K562 (cell line): ENCODE measurements at regions not wholly inside any gene's neighbourhood (a gene's known extent, or its start where the extent isn't known, plus 50 kb on each side); places are given as distances from the start of the nearest gene placed in this dataset.

ENCODE experiments used
- ATAC-seq: fragments of 200-7000 bp; cut with Tn5 transposase; 3 replicates; pipeline ENCODE4 v1.9.1; 2020; ENCODE audit warnings: moderate library complexity
- BruUV-seq: library from RNA; stranded (reverse); fragments of 400-500 nt; replicated peaks from 2 replicates; lab custom pipeline; 2021; lab: Mats Ljungman, UMichigan
- CTCF ChIA-PET: fragments of 300-600 bp; formaldehyde crosslinking; extraction: SDS; loops from one replicate; lab custom pipeline; 2021; ENCODE audit warnings: low intra/inter-chr PET ratio; lab: Yijun Ruan, JAX
- POLR2A ChIA-PET: fragments of 300-600, 350-650 bp; sonication (Branson Sonifier 250); formaldehyde crosslinking; extraction: SDS; loops from one replicate; lab custom pipeline; 2021; ENCODE audit warnings: antibody characterized with exemption, inconsistent platforms; lab: Yijun Ruan, JAX
- DNase-seq, 4 experiments: peaks; one replicate each; pipeline versions ENCODE4 v3.0.0 to v3.0.0-alpha.2; 2011 to 2018; ENCODE audit warnings: low spot score in 3 of 4, mixed read lengths in 3 of 4; ENCODE audit errors: extremely low read depth in 1 of 4
- FAIRE-seq: peaks from 2 replicates; lab custom pipeline; 2011; peaks lifted over from hg19 to GRCh38; lab: Jason Lieb, UNC
- H2AFZ ChIP-seq: 2 replicates; pipeline ENCODE4 v1.6.0; 2011; ENCODE audit warnings: low read depth, low read length, control low read depth, inconsistent platforms
- H3K27ac ChIP-seq: fragments of 200-600 bp; 3 replicates; pipeline ENCODE4 v1.8.0; 2011; ENCODE audit warnings: low read depth, mild to moderate bottlenecking, control low read depth, inconsistent platforms, low read length, moderate library complexity, mixed read lengths; ENCODE audit errors: extremely low read depth
- H3K27me3 ChIP-seq, 2 experiments: fragments of 300-600 bp in 1 of 2; 2 replicates in 1 of 2; 3 replicates in 1 of 2; pipeline versions ENCODE4 v1.6.0 to v1.8.0; 2011; ENCODE audit warnings: inconsistent platforms in 2 of 2, low read length in 2 of 2, mild to moderate bottlenecking in 1 of 2, mixed read lengths in 1 of 2, moderate library complexity in 1 of 2; ENCODE audit not compliant: control insufficient read depth in 2 of 2, insufficient read depth in 2 of 2
- H3K36me3 ChIP-seq: fragments of 300-600 bp; 3 replicates; pipeline ENCODE4 v1.8.0; 2011; ENCODE audit warnings: mild to moderate bottlenecking, low read length, inconsistent platforms; ENCODE audit not compliant: control insufficient read depth, insufficient read depth
- H3K4me1 ChIP-seq, 2 experiments: fragments of 200-600 bp in 1 of 2; replicated peaks in 1 of 2; 2 replicates in 1 of 2; 3 replicates in 1 of 2; pipeline versions ENCODE4 v1.5.1 to v1.8.0; 2011; ENCODE audit warnings: inconsistent platforms in 2 of 2, low read length in 2 of 2, mild to moderate bottlenecking in 1 of 2, mixed read lengths in 1 of 2, moderate library complexity in 1 of 2; ENCODE audit not compliant: control insufficient read depth in 2 of 2, insufficient read depth in 2 of 2
- H3K4me2 ChIP-seq: 2 replicates; pipeline ENCODE4 v1.6.1; 2011; ENCODE audit warnings: low read length, control low read depth, inconsistent platforms, mixed read lengths; ENCODE audit not compliant: insufficient read depth
- H3K4me3 ChIP-seq: fragments of 200-600 bp; sonication (generic), shearing (Covaris generic); 2 replicates; pipeline ENCODE4 v1.5.1; 2016; ENCODE audit warnings: control low read depth, inconsistent platforms
- H3K79me2 ChIP-seq: fragments of 200-600 bp; 3 replicates; pipeline ENCODE4 v1.8.0; 2011; ENCODE audit warnings: low read length, inconsistent platforms; ENCODE audit not compliant: control insufficient read depth, insufficient read depth
- H3K9ac ChIP-seq, 2 experiments: 2 replicates each; pipeline versions ENCODE4 v1.6.0 to v1.6.1; 2011; ENCODE audit warnings: low read depth in 2 of 2, low read length in 2 of 2, control low read depth in 1 of 2, inconsistent platforms in 1 of 2, mild to moderate bottlenecking in 1 of 2, mixed read lengths in 1 of 2; ENCODE audit not compliant: insufficient read depth in 1 of 2
- H3K9me1 ChIP-seq: one replicate; pipeline ENCODE4 v1.6.0; 2011; ENCODE audit warnings: inconsistent platforms, mild to moderate bottlenecking, low read length, moderate library complexity; ENCODE audit not compliant: control insufficient read depth, insufficient read depth
- H3K9me3 ChIP-seq: replicated peaks from 2 replicates; pipeline ENCODE4 v1.5.1; 2011; ENCODE audit warnings: low read depth, low read length, inconsistent platforms; ENCODE audit not compliant: control insufficient read depth, insufficient read depth
- H4K20me1 ChIP-seq: replicated peaks from 2 replicates; pipeline ENCODE4 v1.6.1; 2011; ENCODE audit warnings: low read length, inconsistent platforms, mixed read lengths; ENCODE audit not compliant: control insufficient read depth, insufficient read depth
- ATF7 ChIP-seq: fragments of 450-650 bp; IDR thresholded peaks from 2 replicates; pipeline ENCODE4 v1.7.1; 2014; ENCODE audit warnings: mild to moderate bottlenecking, moderate library complexity
- CREB1 ChIP-seq, 2 experiments: sonication (generic) in 1 of 2; formaldehyde crosslinking in 1 of 2; IDR thresholded peaks; 2 replicates each; pipeline versions ENCODE4 v1.6.1 to v1.8.0; 2012 to 2022; ENCODE audit warnings: inconsistent platforms in 1 of 2, mild to moderate bottlenecking in 1 of 2, missing genetic modification reagents in 1 of 2, moderate library complexity in 1 of 2
- CTCF ChIP-seq, 3 experiments: IDR thresholded peaks in 2 of 3; conservative IDR thresholded peaks in 1 of 3; 2 replicates each; pipeline ENCODE4 v1.5.1; 2011 to 2012; ENCODE audit warnings: low read length in 3 of 3, mild to moderate bottlenecking in 3 of 3, control low read depth in 2 of 3, improper control_type of control experiment in 1 of 3, inconsistent platforms in 1 of 3, low read depth in 1 of 3, mixed read lengths in 1 of 3, moderate library complexity in 1 of 3; ENCODE audit not compliant: insufficient read depth in 2 of 3
- MAX ChIP-seq: sonication (generic); formaldehyde crosslinking; IDR thresholded peaks from 2 replicates; pipeline ENCODE4 v1.9.0; 2022; ENCODE audit warnings: mild to moderate bottlenecking, missing genetic modification reagents
- PHF21A ChIP-seq: fragments of 450-650 bp; IDR thresholded peaks from 2 replicates; pipeline ENCODE4 v1.6.1; 2017; ENCODE audit warnings: low read depth, borderline replicate concordance
- RB1 ChIP-seq: fragments of 450-650 bp; IDR thresholded peaks from 2 replicates; pipeline ENCODE4 v1.6.1; 2017; ENCODE audit warnings: low read depth, mild to moderate bottlenecking
- TBP ChIP-seq: optimal IDR thresholded peaks from 2 replicates; pipeline ENCODE3; 2011; ENCODE audit warnings: low read depth, low read length, improper control_type of control experiment
- TSHZ1 ChIP-seq: fragments of 250-450 bp; sonication (Bioruptor Pico); IDR thresholded peaks from 2 replicates; pipeline ENCODE4 v1.4.0; 2020; ENCODE audit warnings: mild to moderate bottlenecking, moderate library complexity
- XRCC3 ChIP-seq: fragments of 450-650 bp; IDR thresholded peaks from 2 replicates; pipeline ENCODE4 v1.6.1; 2017; ENCODE audit warnings: mild to moderate bottlenecking, moderate library complexity
- ZNF584 ChIP-seq: fragments of 200-800 bp; sonication (Bioruptor generic); IDR thresholded peaks from 2 replicates; pipeline ENCODE4 v1.6.1; 2016; ENCODE audit warnings: low read depth, mild to moderate bottlenecking, missing genetic modification characterization, missing compliant biosample characterization
- WGBS: fragments of 100-300 bp; shearing (Covaris generic); methylation state at CpG from one replicate; pipeline ENCODE4 v1.1.6; 2016; ENCODE audit warnings: low coverage, mixed read lengths; ENCODE audit not compliant: insufficient coverage; ENCODE audit errors: missing lambda C conversion rate; 5-methylcytosine and 5-hydroxymethylcytosine counted together
- in situ Hi-C: fragments of 300-500 bp; cut with MboI; formaldehyde crosslinking; loops from 4 replicates; pipeline ENCODE4 v1.15.0; 2018; ENCODE audit warnings: inconsistent platforms, mixed read lengths
- intact Hi-C: fragments of 100-400 bp; cut with micrococcal nuclease; formaldehyde crosslinking; loops from 2 replicates; pipeline ENCODE4 v1.14.2; 2022

GRCh38 chr18:68152770-68153169 lies 562.1 kb downstream of the TMX3 start:
- in situ Hi-C loops = no loop called here
- Histone ChIP-seq H3K36me3 (no peaks in the 10 kb centered on the region), H3K27ac (no peak overlapping the region), H3K27me3 (no peaks in the 10 kb centered on the region), H3K4me2 (no peak overlapping the region), H3K79me2 (no peaks in the 10 kb centered on the region), H3K9ac (no peak overlapping the region), H3K4me3 (no peak overlapping the region), H4K20me1 (no peaks in the 10 kb centered on the region), H3K4me1 (no peaks in the 10 kb centered on the region), H3K9me3 (no peaks in the 10 kb centered on the region), H2AFZ (no peak overlapping the region), H3K9me1 (no peaks in the 10 kb centered on the region)
- DNase-seq (no peak), FAIRE-seq (no peak), ATAC-seq (no peak)
- TF ChIP-seq RB1 = no peak
- 0 out of 6 replicates have a peak, but pooled peaks of 1 of the 3 experiments have one; percentile 10 for TF ChIP-seq CTCF (IDR thresholded peaks at IDR 0.05 in 2 of 3, conservative IDR thresholded peaks at IDR 0.05 in 1 of 3; ENCODE audit: insufficient read depth in 2 of 3, low read depth in 1 of 3, low read length in 3 of 3)
- ChIA-PET CTCF (no interaction called here), POLR2A (interaction anchor here (0.6 kb wide), 1 partner anchor 281 kb away, joined by 3 read pairs; no protein-coding TSS in a partner anchor)
- no TSS peak for BruUV-seq
- WGBS = 3% methylated on average over 5 of the region's 7 CpGs
- intact Hi-C loops = no loop called here

GRCh38 chr18:68150961-68151360 lies 563.9 kb downstream of the TMX3 start:
- H3K4me3 ChIP-seq = no peak overlapping the region
- no peak overlapping the region for H3K4me2 ChIP-seq
- in situ Hi-C loops = no loop called here
- CTCF ChIA-PET = no interaction called here
- DNase-seq (no peak), ATAC-seq (no peak), FAIRE-seq (no peak)
- no peaks in the 10 kb centered on the region for H3K4me1 ChIP-seq
- no TSS peak for BruUV-seq
- no peak for TF ChIP-seq CREB1 (IDR thresholded peaks at IDR 0.05)
- TF ChIP-seq CREB1 (CRISPR knock-in tag; IDR thresholded peaks at IDR 0.05) = no peak
- TF ChIP-seq MAX = no peak
- TF ChIP-seq ATF7 = no peak
- TF ChIP-seq XRCC3 = no peak
- no peak for TF ChIP-seq TBP
- no peak for TF ChIP-seq PHF21A
- TF ChIP-seq TSHZ1 (CRISPR knock-in tag) = no peak
- TF ChIP-seq ZNF584 (CRISPR knock-in tag) = no peak
- 9% methylated on average over 2 of the region's 2 CpGs for WGBS
- H3K36me3 ChIP-seq = no peaks in the 10 kb centered on the region
- H2AFZ ChIP-seq = no peak overlapping the region
- intact Hi-C loops = no loop called here
- H3K9ac ChIP-seq = no peak overlapping the region
- no peaks in the 10 kb centered on the region for H3K27me3 ChIP-seq
- POLR2A ChIA-PET = no interaction called here
- H3K79me2 ChIP-seq = no peaks in the 10 kb centered on the region
- H3K9me1 ChIP-seq = no peaks in the 10 kb centered on the region
- H3K9me3 ChIP-seq = no peaks in the 10 kb centered on the region
- H3K27ac ChIP-seq = no peak overlapping the region
- H4K20me1 ChIP-seq = no peaks in the 10 kb centered on the region
